IPS DF 4.7 (cell line): ENCODE measurements at regions not wholly inside any gene's neighbourhood (a gene's known extent, or its start where the extent isn't known, plus 50 kb on each side); places are given as distances from the start of the nearest gene placed in this dataset.

Source experiments
- DNase-seq: peaks from one replicate; pipeline ENCODE4 v3.0.0-alpha.2; 2013; ENCODE audit warnings: low spot score; ENCODE audit errors: extremely low read depth

DNA sequence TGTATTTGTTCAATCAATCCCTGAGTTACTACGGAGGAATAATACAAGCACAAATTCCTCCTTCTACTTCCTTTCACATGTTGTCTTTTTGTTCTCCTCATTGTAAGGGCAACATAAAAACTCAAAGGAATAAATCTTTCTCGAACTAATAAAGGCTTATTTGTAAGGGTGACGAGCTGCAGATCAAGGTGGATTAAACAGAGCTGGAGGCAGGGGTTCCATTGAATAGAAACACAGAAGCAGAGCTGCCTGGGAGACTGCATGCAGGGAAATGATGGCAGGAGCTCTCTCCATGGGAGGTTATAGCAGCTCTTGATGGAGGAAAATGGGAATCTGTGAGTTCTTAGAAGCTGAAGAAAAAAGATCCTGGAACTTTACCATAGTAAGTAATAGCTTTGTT lies 160.2 kb downstream of the CYYR1 start:
- DNase-seq, result no peak

DNA sequence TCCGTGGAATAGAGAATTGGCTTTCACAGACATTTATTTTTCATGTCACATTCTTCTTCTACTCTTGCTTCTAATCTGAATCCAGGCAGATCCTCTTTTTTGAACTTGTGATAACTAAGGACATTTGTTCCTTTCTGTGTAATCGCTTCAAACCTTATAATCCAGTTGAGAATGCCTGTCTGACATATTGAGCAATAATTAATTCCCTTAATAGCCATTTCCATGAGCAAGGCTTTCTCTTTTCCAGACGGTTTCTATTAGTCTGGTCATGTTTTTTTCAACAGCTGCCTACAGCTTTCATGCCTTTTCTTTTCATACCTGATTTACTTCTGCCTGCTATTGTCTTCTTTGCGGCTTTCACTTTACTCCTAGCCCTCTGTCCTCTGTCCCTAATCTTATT lies 163.4 kb downstream of the CYYR1 start:
- no peak for DNase-seq

DNA sequence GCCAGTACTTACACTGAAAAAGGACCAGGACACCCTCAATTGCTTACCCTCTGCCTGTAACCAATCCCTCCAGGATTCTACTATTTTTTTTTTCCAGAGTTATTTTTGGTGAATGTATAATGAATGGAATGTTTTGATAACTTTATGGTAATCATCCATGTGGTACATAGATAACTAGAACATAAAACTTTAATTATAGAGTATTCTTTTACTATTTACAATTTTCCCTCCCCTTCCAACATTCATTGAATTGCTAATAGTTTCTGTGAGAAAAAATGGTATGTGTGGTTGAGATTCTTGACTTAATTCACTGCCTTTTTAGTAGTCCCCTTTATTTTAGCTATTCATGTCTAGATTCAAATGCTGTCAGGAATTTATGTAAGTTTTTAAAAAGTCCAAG lies 164.6 kb downstream of the CYYR1 start:
- no peak for DNase-seq

DNA sequence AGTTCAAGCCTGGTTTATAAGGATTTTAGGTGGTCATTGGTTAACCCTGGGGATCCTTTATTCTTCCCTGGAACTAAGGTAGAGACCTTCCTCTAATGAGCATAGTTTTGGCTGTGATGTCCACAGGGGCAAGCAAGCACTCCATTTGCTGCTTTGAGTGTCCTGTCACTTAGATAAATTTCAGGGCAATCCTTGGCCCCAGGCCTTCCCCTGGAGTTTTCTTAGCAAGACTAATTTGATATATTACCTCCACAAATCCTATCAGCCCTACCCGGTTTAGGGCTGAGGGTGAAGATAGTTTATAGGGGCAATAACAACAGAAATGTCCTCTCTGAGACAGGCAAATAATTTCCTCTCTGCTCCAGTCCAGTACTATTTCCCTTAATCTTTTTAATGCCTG lies 166.6 kb downstream of the CYYR1 start:
- no peak for DNase-seq

DNA sequence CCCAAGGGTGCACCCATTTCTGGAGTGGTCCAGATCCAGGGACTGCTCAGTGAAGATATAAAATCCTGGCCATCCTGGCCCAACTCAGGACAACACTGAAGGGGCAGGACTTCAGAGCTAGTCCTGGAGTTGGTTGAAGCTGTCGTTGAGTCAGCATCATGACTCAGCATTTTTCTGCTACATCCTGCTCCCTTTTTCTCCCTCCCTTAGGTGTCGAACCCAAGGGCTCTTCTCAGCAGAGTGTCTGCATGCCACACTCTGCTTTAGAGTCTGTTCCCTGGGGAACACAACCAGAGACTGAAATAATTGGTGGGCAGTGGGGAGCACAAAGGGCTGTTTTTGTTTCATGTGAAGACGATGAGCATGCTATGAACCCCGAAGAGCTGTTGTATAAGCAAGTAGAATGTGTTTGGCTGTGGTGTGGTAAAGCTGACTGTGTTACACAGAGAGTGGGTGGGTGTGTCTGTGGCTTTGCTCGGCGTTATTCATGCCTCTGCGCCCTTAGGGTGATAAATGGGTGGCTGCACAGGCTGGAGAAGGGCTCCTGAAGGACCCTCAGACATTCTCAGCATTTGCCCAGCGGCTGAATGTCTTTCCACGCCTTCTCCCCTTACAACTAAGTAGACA lies 167.2 kb downstream of the CYYR1 start:
- peak; percentile 1 for DNase-seq

DNA sequence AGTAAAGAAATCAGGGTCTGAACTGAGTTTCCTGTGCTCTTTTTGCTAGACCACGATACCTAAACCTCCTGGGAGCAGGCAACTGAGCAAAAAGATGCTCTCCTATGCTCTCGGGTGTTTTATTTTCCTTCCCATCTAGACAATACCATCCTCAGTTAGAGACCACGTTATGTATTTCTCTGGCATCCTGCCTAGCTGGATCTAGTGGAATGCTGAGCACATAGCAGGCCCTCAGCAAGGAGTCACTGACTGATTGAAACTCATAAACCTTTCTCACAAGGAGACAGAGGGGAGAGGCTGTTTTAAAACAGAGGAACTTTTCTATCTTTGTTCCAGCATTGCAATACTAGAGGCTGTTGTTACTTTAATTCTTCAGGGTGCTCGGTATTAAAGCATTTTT lies 168.0 kb downstream of the CYYR1 start:
- DNase-seq, result no peak

DNA sequence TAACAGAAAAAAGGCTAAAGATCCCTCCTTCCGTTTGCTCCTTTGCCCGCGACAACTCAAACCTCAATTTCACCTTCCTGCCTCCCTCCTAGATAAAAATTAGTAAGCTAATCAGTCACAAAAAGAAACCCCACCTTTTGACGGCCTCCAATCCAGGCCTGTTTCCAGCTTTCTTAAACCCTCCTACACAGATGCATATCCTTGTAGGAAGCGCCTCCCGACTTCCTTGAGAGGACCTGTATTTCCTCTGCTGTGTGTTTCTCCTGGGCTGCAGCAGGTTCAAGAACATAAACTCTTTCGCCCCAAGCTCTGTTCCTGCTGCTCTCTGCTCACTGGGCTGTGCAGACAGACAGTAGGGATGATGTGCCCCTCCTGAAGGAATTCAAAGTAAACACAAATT lies 168.8 kb downstream of the CYYR1 start:
- no peak for DNase-seq

DNA sequence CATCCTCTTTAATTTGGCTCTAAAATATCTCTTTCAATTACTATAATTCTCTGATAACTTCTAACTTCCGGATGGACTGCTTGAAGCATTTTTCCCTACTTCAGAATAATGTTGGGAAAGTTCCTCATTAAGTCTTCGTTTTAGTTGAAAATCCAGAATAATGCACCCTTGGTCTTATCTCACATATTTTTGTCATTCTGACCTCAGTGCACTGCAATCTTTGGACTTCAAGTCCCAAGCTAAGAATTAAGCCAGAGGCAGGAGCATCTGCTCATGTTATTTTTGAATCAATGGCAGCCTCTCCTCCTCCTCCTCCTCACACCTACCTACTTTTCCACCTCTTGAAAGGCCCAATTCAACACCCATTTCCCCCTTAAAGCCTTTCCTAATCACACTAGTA lies 169.8 kb downstream of the CYYR1 start:
- no peak for DNase-seq

DNA sequence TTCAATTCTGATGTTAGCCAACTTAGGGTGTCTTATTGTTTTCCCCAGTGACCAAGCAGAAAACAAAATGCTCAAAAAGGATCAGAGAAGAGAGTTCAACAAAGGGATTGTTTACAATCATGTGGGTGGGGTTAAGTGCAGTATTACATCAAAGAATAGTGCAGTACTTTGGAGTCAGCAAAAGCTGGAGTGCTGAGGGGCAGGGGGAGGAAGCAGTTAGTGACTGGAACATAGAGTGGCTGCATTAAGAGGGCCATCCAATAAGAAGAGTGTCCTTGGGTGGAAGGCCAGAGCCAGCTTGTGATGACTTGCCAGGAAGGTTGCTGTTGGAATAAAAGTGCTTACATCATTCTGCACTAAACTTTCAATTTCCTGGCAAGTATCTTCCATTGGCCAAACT lies 175.5 kb downstream of the CYYR1 start:
- no peak for DNase-seq

DNA sequence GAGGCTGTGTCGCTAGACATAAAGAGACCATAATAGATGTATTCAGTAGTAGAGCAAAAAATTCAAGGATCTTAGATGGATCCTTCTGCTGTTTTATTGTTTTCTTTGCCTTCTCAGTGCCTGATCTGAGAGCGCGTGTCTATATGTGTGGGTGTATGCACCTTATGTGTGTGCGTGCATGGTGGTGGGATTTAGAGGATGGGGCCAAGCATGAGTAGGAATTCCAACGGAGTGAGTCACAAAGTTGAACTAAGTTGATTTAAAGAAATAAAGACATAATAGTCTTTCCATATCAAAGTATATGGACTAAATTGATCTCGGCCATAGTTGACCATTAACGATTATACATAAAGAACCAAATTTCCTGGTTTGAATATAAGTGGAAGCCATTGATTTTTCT lies 178.7 kb downstream of the CYYR1 start:
- no peak for DNase-seq

DNA sequence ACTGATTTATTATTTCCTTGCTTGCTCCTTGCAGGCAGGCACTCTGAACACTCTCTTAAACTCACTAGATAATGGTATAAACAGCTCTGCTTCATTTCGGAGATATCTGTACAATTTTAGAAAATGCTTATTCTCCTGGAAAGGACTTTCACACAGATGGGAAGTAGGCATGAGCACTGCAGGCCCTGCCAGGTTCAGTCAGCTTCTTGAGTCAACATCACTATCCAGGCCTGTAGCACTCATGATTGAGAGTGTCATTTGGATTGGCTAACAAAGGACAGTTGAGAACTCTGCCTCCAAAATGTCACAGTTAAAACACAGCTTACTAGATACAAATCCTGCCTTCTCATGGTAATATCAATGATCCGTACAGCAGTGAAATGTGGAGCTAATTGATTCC lies 181.9 kb downstream of the CYYR1 start:
- no peak for DNase-seq

DNA sequence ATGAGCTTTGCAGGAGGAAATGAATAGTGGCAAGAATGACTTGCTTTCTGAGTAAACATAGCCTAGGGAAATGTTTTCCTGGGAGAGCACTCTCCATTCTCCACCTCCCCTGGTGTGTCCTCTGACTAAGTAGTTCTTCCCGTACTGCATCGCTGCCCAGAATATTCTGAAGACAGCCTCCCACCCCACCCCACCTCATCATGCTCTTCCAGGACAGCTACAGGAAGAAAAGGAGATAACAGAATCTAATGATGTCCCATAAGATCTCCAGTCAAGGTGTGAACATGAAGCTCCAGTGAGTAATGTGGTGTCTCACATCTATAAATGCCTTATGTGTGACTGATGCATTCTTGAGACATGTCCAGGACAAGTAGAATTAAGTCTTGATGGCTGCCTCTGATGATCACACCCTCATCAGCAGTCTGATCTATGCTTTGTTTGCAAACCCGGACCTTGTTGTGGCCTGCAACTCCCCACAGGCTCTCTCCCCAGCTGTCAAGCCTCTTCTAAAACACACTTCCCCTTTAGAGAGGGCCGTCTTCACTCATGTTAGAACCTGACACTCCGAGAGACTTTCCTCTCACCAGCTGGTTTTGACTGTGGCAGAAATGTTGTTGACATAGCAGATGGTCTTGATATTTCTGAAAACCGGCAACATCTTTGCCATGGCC lies 183.0 kb downstream of the CYYR1 start:
- DNase-seq, result no peak

DNA sequence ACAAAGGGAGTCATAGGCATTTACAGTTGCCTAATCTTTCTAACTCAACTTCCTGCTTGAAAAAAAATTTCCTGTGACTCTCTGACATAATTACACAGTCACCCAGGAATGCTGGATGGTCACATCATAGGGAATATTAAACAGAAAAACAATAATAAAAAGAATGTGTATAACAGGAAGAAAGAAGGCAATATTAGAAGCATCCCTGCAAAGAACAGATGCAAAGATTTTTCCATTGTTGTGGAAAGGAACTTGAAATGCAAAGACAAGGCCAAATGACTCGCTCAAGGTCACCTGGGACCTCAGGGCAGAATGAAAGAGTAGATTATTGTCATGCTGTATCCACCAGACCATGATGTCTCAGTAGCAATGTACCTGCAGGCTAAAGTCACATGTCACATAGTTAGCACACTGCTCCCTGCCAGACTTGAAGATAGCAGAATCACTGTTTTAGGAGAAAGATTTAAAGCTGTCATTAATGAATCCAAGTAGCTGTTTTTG lies 184.3 kb downstream of the CYYR1 start:
- no peak for DNase-seq

DNA sequence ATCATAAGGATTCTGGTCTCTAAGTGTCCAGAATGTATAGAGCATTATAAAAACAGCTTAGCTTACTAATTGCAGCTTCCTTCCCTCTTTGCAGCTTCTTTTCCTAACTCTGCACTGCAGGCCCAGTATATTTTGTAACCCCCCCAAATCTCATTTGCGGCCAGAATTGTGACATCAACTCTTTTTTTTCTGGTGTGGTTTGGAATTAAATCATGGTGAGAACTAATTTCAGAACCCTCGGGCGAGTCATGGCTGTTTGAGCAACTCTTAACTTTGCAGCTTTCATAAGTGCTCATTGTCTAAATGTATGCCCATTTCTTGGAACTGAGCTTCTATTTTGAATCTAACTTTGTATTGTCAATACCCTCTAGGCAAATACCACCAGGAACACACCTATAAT lies 187.4 kb downstream of the CYYR1 start:
- no peak for DNase-seq

DNA sequence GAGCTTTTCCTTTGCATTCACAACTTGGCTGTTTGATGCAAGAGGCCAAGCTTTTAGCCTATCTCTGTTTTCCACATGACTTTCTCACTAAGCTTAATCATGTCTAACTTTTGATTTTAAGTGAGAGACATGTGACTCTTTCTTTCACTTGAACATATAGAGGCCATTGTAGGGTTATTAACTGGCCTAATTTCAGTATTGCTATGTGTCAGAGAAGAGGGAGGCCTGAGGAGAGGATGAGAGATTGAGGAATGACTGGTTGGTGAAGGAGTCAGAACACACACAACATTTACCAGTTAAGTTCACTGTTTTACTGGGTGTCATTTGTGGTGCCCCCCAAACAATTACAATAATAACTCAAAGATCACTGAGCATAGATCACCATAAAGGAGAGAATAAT lies 193.5 kb downstream of the CYYR1 start:
- DNase-seq, result no peak

DNA sequence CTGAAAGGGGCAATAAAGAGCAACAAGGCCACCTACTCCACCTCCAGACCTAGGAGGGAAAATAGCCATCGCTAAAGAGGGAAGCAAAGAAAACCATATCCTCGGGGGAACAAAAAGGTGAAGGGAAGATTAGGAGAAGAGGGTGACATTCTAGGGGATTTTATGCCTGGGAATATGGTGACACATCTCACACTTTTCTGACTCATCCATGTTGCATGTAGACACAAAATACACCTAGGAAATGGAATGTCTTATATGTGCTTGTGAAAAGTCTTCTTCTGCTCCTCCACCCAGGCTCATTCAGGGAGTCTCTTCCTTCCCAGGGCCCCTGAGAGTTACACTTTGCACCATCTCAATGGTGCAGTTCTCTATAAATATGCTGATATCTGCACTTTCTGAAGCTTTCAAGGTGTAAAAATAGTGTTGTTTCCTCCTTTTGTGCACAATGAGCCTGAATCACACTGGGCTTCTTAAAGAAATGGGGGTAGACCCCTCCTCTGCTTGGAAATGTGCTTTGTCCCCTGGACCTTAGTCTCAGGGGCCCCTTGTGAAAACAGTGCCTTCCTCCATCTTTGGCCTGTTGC lies 195.9 kb downstream of the CYYR1 start:
- no peak for DNase-seq

DNA sequence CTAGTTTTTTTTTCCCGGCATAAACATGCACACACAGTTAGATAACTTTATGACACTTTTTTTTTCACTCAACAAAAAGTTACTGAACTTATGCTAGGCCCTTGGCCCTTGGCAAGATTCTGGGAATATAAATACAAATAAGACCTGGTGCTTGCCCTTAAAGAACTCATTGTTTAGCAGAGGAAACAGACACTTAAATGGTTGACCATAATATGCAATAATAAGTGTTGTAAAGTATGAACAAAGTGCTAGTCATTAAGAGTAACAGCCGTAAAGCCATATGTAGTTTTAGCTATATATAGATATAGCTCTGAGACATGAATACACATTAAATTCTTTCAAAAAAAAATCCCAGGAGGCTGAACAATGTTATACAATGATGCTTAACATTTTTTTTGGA lies 198.3 kb downstream of the CYYR1 start:
- no peak for DNase-seq

DNA sequence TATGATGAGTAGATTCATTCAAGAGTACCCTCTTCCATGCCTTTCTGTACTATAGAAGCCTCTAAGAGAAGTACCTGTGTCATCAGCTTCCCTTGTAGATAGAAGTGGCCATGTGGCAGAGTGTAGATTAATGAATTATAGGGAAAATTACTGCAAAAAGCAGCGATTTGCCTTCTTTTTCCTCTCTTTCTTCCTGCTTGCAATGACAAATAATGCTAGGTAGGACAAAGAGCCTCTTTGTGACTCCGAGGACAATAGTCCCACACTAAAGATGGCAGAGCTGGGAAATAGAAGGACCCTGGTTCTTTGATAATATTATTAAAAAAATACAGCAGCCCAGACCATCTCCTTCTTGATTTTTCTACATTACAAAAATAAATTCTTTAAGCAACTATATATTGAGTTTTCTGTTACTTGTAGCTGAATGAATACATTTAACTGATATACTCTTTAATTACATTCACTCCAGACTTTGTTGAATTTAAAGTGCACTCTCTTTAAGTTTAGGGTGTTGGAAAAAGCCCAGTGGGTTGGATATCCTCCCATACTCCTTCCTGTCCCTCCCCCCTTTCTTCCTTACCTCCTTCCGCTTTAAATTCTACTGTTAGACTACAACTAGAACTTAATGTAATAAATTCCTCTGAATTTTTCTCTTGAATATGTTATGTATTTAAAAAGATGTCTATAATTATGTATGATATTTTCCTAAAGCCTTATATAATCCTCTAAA lies 198.2 kb upstream of the APP start:
- no peak for DNase-seq

DNA sequence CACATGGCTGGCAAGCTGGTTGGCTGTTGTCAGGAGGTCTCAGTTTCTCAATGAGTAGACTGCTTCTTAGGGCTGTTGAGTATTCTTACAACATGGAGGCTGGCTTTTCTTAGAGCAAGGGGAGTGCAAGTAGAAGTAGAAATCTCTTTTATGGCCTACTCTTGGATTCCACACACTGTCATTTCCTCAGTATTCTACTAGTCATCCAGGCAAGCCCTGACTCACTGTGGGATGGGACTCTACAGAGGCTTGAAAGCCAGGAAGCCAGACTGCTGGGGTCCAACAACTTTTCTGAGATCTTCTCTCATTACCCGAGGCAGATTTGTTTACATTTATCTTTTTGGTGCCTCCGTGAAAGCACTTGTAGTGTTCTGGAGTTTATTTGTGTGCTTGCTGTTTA lies 196.2 kb upstream of the APP start:
- no peak for DNase-seq

DNA sequence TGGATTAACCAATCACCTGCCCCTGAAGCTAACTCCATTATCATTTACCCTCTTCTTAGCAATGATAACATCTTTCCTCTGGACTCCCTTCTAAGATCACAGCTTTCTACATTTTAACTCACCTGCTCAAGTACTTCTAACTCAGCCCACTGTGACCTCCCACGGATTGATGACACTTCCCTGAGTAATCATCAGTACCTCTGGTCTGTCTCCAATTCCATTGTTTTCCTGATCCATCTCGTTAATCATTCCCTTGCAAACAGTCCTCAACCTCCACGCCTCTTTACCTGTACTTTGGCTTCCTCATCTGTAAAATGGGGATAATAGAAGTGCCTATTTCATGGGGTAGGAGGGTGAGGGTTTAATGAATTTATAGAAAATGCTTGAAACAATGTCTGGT lies 195.3 kb upstream of the APP start:
- DNase-seq, result no peak

DNA sequence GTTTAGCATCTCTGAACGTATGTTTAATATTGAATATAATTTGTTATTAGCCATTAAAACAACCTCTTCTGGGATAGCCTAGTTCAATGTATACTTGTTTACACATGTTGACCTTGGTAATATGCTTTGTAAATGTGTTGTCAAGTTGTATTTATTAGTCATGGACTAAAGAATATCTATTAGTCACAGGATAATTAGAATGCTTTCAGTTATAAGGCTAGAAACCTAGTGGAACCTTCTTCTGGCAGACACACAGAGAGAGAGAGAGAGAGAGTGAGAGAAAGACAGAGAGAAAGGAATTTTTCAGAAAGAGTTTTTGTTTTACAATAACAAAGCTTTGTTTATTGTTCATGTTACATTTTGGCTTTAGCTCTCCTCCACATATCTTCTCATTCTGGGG lies 181.1 kb upstream of the APP start:
- no peak for DNase-seq

DNA sequence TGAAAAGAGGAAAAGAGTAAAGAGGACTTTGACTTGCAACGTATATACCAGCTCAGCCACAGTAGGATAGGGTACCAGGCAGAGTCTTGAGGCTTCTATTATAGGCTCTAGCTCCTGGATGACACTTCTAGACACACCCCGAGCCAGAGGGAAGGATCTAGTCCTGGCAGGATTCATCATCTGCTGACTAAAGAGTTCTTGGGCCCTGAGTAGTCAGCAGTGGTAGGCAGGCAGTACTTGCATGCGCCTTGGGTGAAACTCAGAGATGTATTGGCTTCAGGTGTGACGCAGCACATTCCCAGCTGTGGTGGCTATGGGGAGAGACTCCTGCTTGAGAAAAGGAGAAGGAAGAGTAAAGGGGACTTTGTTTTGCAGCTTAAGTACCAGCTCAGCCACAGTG lies 162.3 kb upstream of the APP start:
- DNase-seq, result no peak
